ENCODE measurements at regions not wholly inside any gene's neighbourhood (a gene's known extent, or its start where the extent isn't known, plus 50 kb on each side); places are given as distances from the start of the nearest gene placed in this dataset.

- Histone ChIP-seq H3K9me3 (ENCODE audit: insufficient read depth, low read depth, low read length) (no peaks in the 10 kb centered on the region), H3K27me3 (ENCODE audit: insufficient read depth, low read length) (no peaks in the 10 kb centered on the region), H2AFZ (ENCODE audit: low read depth, low read length) (no peak overlapping the region), H3K36me3 (ENCODE audit: insufficient read depth, low read length) (no peaks in the 10 kb centered on the region), H3K4me1 (ENCODE audit: insufficient read depth, low read length) (no peaks in the 10 kb centered on the region), H3K4me2 (ENCODE audit: low read length) (no peak overlapping the region), H3K9ac (ENCODE audit: low read length) (no peak overlapping the region), H3K4me3 (ENCODE audit: insufficient read depth, low read depth, low read length) (no peak overlapping the region), H4K20me1 (ENCODE audit: insufficient read depth, low read length) (no peaks in the 10 kb centered on the region), H3K79me2 (ENCODE audit: insufficient read depth, low read length) (no peaks in the 10 kb centered on the region), H3K27ac (ENCODE audit: low read depth, low read length) (no peak overlapping the region)
- FAIRE-seq = no peak
- Mint-ChIP-seq H3K27me3 (ENCODE audit: low read depth, unreplicated experiment) (no peaks in the 10 kb centered on the region), H3K27ac (ENCODE audit: unreplicated experiment) (no peak overlapping the region), H3K9me3 (ENCODE audit: unreplicated experiment) (peaks cover 3% of the 10 kb centered on the region), H3K4me3 (ENCODE audit: unreplicated experiment) (no peak overlapping the region), H3K36me3 (ENCODE audit: low read depth, unreplicated experiment) (no peaks in the 10 kb centered on the region), H3K4me1 (ENCODE audit: low read depth, unreplicated experiment) (no peaks in the 10 kb centered on the region)
- TF ChIP-seq EZH2 (IDR thresholded peaks at IDR 0.05; ENCODE audit: insufficient read depth, low read length) = no peak
- no peak for TF ChIP-seq CTCF (IDR thresholded peaks at IDR 0.05; ENCODE audit: insufficient read depth, low read depth, low read length)
- no peak for DNase-seq (ENCODE audit: low read depth)
Observed at GRCh38 chr5:152572812-152573211, 167.7 kb upstream of the NMUR2 start.

- no peak overlapping the region for H3K4me3 Mint-ChIP-seq (ENCODE audit: unreplicated experiment)
- no peaks in the 10 kb centered on the region for H3K27me3 Mint-ChIP-seq (ENCODE audit: low read depth, unreplicated experiment)
- peaks cover 18% of the 10 kb centered on the region for H3K9me3 Mint-ChIP-seq (ENCODE audit: unreplicated experiment)
- H2AFZ ChIP-seq (ENCODE audit: low read depth, low read length) = no peak overlapping the region
- no peak overlapping the region for H3K27ac Mint-ChIP-seq (ENCODE audit: unreplicated experiment)
- no peak overlapping the region for H3K9ac ChIP-seq (ENCODE audit: low read length)
- no peaks in the 10 kb centered on the region for H3K27me3 ChIP-seq (ENCODE audit: insufficient read depth, low read length)
- no peaks in the 10 kb centered on the region for H3K4me1 ChIP-seq (ENCODE audit: insufficient read depth, low read length)
- H3K79me2 ChIP-seq (ENCODE audit: insufficient read depth, low read length) = no peaks in the 10 kb centered on the region
- TF ChIP-seq EZH2 (IDR thresholded peaks at IDR 0.05; ENCODE audit: insufficient read depth, low read length) = no peak
- no peak for TF ChIP-seq CTCF (IDR thresholded peaks at IDR 0.05; ENCODE audit: insufficient read depth, low read depth, low read length)
- no peak overlapping the region for H3K4me3 ChIP-seq (ENCODE audit: insufficient read depth, low read depth, low read length)
- peaks cover 2% of the 10 kb centered on the region for H3K36me3 Mint-ChIP-seq (ENCODE audit: low read depth, unreplicated experiment)
- FAIRE-seq = no peak
- no peaks in the 10 kb centered on the region for H3K36me3 ChIP-seq (ENCODE audit: insufficient read depth, low read length)
- H3K4me2 ChIP-seq (ENCODE audit: low read length) = no peak overlapping the region
- H4K20me1 ChIP-seq (ENCODE audit: insufficient read depth, low read length) = no peaks in the 10 kb centered on the region
- H3K27ac ChIP-seq (ENCODE audit: low read depth, low read length) = no peak overlapping the region
- no peaks in the 10 kb centered on the region for H3K4me1 Mint-ChIP-seq (ENCODE audit: low read depth, unreplicated experiment)
- H3K9me3 ChIP-seq (ENCODE audit: insufficient read depth, low read depth, low read length) = no peaks in the 10 kb centered on the region
- DNase-seq (ENCODE audit: low read depth) = no peak
Observed at GRCh38 chr5:152584103-152584502, 179.0 kb upstream of the NMUR2 start.

GRCh38 chr5:152592416-152592815, 187.3 kb upstream of the NMUR2 start:
- H3K27me3 Mint-ChIP-seq (ENCODE audit: low read depth, unreplicated experiment) = no peaks in the 10 kb centered on the region
- no peak overlapping the region for H3K4me3 ChIP-seq (ENCODE audit: insufficient read depth, low read depth, low read length)
- H3K4me1 Mint-ChIP-seq (ENCODE audit: low read depth, unreplicated experiment) = no peaks in the 10 kb centered on the region
- H2AFZ ChIP-seq (ENCODE audit: low read depth, low read length) = no peak overlapping the region
- no peaks in the 10 kb centered on the region for H3K9me3 ChIP-seq (ENCODE audit: insufficient read depth, low read depth, low read length)
- no peak overlapping the region for H3K9ac ChIP-seq (ENCODE audit: low read length)
- no peaks in the 10 kb centered on the region for H3K27me3 ChIP-seq (ENCODE audit: insufficient read depth, low read length)
- H3K9me3 Mint-ChIP-seq (ENCODE audit: unreplicated experiment) = peaks cover 11% of the 10 kb centered on the region
- H3K4me2 ChIP-seq (ENCODE audit: low read length) = no peak overlapping the region
- H3K36me3 ChIP-seq (ENCODE audit: insufficient read depth, low read length) = no peaks in the 10 kb centered on the region
- no peak for FAIRE-seq
- H4K20me1 ChIP-seq (ENCODE audit: insufficient read depth, low read length) = no peaks in the 10 kb centered on the region
- no peak overlapping the region for H3K27ac Mint-ChIP-seq (ENCODE audit: unreplicated experiment)
- H3K36me3 Mint-ChIP-seq (ENCODE audit: low read depth, unreplicated experiment) = no peaks in the 10 kb centered on the region
- no peak overlapping the region for H3K27ac ChIP-seq (ENCODE audit: low read depth, low read length)
- no peaks in the 10 kb centered on the region for H3K4me1 ChIP-seq (ENCODE audit: insufficient read depth, low read length)
- DNase-seq (ENCODE audit: low read depth) = no peak
- no peak for TF ChIP-seq EZH2 (IDR thresholded peaks at IDR 0.05; ENCODE audit: insufficient read depth, low read length)
- no peak for TF ChIP-seq CTCF (IDR thresholded peaks at IDR 0.05; ENCODE audit: insufficient read depth, low read depth, low read length)
- H3K4me3 Mint-ChIP-seq (ENCODE audit: unreplicated experiment) = no peak overlapping the region
- H3K79me2 ChIP-seq (ENCODE audit: insufficient read depth, low read length) = no peaks in the 10 kb centered on the region

All from astrocyte (in vitro differentiated cells and primary cell).